Fibroblast of pulmonary artery (primary cell): ENCODE measurements at regions not wholly inside any gene's neighbourhood (a gene's known extent, or its start where the extent isn't known, plus 50 kb on each side); places are given as distances from the start of the nearest gene placed in this dataset.
"Not testable (repeated sequence)": the region's sequence is repeated elsewhere in the genome, so short reads cannot be mapped to it uniquely, and the experiment has no call there.

Experiments used
- DNase-seq: peaks from one replicate; pipeline ENCODE4 v3.0.0-alpha.2; 2010; ENCODE audit warnings: low read depth
- H3K4me3 ChIP-seq: replicated peaks from 2 replicates; pipeline ENCODE4 v1.5.1; 2011; ENCODE audit warnings: low read depth, mild to moderate bottlenecking, control low read depth, low read length, moderate library complexity
- CTCF ChIP-seq: IDR thresholded peaks from 2 replicates; pipeline ENCODE4 v1.5.1; 2011; ENCODE audit warnings: mild to moderate bottlenecking, control low read depth, low read length, inconsistent platforms; ENCODE audit errors: missing control alignments

GRCh38 chrX:101823236-101823635, 108.6 kb downstream of the ZMAT1 start:
- no peak for TF ChIP-seq CTCF
- DNase-seq, result no peak
- H3K4me3 ChIP-seq, result no peak overlapping the region

DNA sequence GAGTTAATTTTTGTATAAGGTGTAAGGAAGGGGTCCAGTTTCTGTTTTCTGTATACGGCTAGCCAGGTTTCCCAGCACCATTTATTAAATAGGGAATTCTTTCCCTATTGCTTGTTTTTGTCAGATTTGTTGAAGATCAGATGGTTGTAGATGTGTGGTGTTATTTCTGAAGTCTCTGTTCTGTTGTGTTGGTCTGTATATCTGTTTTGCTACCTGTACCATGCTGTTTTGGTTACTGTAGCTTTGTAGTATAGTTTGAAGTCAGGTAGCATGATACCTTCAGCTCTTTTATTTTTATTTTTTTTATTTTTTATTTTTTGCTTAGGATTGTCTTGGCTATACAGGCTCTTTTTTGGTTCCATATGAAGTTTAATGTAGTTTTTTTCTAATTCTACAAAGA, 114.1 kb downstream of the ZMAT1 start:
- H3K4me3 ChIP-seq, DNase-seq: not testable (repeated sequence)

DNA sequence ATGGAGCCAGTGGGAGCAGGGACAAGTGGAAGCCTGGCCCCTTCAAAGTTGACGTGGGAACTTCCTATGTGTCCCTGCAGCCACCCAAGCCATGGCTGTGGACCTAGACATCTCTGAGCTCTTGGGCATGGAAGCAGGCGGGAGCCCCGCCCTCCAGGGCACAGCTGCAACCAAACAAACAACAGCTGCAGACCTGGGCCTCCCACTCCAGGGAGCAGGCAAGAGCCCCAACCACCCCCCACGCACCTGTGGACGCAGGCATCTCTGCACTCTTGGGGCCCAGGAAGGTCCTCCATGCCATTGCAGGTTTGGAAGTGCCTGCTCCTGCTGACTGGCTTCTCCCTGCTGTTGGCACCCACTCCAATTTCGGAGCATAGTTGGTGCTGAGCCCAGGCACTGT, 118.6 kb downstream of the ZMAT1 start:
- no peak for DNase-seq
- no peak overlapping the region for H3K4me3 ChIP-seq
- no peak for TF ChIP-seq CTCF

- DNase-seq, result peak; percentile 22
- H3K4me3 ChIP-seq, result no peak overlapping the region
- peak; percentile 41 for TF ChIP-seq CTCF
Observed at GRCh38 chrX:101803451-101803850, 128.4 kb downstream of the ZMAT1 start.

- peak; percentile 53 for TF ChIP-seq CTCF
- H3K4me3 ChIP-seq, result peak overlapping the region; percentile 34
- DNase-seq, result peak; percentile 88
Observed at GRCh38 chrX:101799387-101799786, 132.4 kb downstream of the ZMAT1 start.

- no peak for TF ChIP-seq CTCF
- no peak for DNase-seq
- no peak overlapping the region for H3K4me3 ChIP-seq
Observed at GRCh38 chrX:101787934-101788333, 128.3 kb upstream of the ARMCX2 start.

DNA sequence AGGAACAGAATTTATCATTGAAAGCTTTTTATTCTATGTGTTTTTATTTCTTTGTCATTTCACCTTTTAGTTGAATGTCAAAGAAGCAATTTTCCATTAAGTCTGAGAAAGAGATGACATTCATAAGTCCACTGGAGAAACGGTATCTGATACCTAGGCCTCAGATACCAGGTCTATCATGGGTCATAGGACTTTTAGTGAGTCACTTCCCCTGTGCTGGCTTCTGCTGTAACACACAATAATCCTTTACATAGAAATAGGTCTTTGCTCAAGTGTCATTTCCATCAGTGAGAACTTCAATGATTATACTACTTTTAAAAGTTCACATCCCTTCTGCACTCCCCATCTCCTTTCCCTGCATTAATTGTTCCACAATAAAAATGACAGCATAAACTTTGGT, 125.5 kb upstream of the ARMCX2 start:
- DNase-seq, result no peak
- no peak for TF ChIP-seq CTCF
- H3K4me3 ChIP-seq, result no peak overlapping the region

- not testable (repeated sequence) for DNase-seq, H3K4me3 ChIP-seq
Observed at GRCh38 chrX:101780421-101780820, 120.8 kb upstream of the ARMCX2 start.
